ENCODE measurements at regions not wholly inside any gene's neighbourhood (a gene's known extent, or its start where the extent isn't known, plus 50 kb on each side); places are given as distances from the start of the nearest gene placed in this dataset.

- TF ChIP-seq CTCF (conservative IDR thresholded peaks at IDR 0.05; ENCODE audit: low read depth, low read length) (no peak), EZH2 (IDR thresholded peaks at IDR 0.05; ENCODE audit: borderline replicate concordance, low read depth, low read length, poor library complexity, severe bottlenecking) (no peak)
These were observed 109.8 kb upstream of the SIX2 start for GRCh38 chr2:45119038-45119437.

All from A673 (cell line).